GM12872 (cell line): ENCODE measurements at regions not wholly inside any gene's neighbourhood (a gene's known extent, or its start where the extent isn't known, plus 50 kb on each side); places are given as distances from the start of the nearest gene placed in this dataset.

Source experiments
- CTCF ChIP-seq: IDR thresholded peaks from 3 replicates; pipeline ENCODE4 v1.5.1; 2011; ENCODE audit warnings: low read depth, mild to moderate bottlenecking, low read length, moderate library complexity; ENCODE audit not compliant: insufficient read depth

- no peak for TF ChIP-seq CTCF
These were observed 115.7 kb upstream of the IL1RAPL2 start for GRCh38 chrX:104450316-104450715.

GRCh38 chrX:104445591-104445990 is 120.4 kb upstream of the IL1RAPL2 start:
- no peak for TF ChIP-seq CTCF

GRCh38 chrX:104435249-104435648 is 130.8 kb upstream of the IL1RAPL2 start:
- TF ChIP-seq CTCF, result no peak

- no peak for TF ChIP-seq CTCF
These were observed 133.7 kb upstream of the IL1RAPL2 start for GRCh38 chrX:104432321-104432720.

- TF ChIP-seq CTCF, result no peak
These were observed 135.3 kb upstream of the IL1RAPL2 start for GRCh38 chrX:104430742-104431119.

GRCh38 chrX:104430072-104430741 is 135.8 kb upstream of the IL1RAPL2 start:
- no peak for TF ChIP-seq CTCF

- TF ChIP-seq CTCF, result no peak
These were observed 137.8 kb upstream of the IL1RAPL2 start for GRCh38 chrX:104428231-104428630.
